ENCODE measurements at regions not wholly inside any gene's neighbourhood (a gene's known extent, or its start where the extent isn't known, plus 50 kb on each side); places are given as distances from the start of the nearest gene placed in this dataset.
A peak's percentile ranks its signal among the peaks of the same experiment; 100 is the strongest.
"Not testable (repeated sequence)": the region's sequence is repeated elsewhere in the genome, so short reads cannot be mapped to it uniquely, and the experiment has no call there.

DNA sequence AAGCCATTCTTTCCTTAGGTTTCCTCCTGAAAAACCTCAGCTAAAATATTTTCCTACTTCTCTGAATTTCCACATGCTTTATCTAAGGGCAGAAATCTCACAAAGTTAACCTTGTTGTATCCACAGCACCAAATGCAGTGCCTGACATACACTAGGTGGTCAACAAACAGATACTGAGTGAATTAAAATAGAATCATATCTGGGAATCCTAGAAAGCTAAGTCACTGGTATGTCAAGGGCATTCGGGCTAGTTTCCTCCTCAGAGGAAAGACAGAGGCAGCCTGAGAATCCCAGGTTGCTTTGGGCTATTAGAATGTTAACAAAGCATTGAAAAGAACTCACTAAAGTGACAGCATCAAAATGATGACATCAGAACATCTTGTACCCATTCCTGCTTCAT, 132.7 kb upstream of the F13A1 start:
- no peak for TF ChIP-seq GLIS3 (CRISPR knock-in tag; IDR thresholded peaks at IDR 0.05)
- no peak for TF ChIP-seq BACH2 (CRISPR knock-in tag; IDR thresholded peaks at IDR 0.05; ENCODE audit: borderline replicate concordance)
- TF ChIP-seq RARB (CRISPR knock-in tag; IDR thresholded peaks at IDR 0.05): no peak
- TF ChIP-seq PPARA (CRISPR knock-in tag; IDR thresholded peaks at IDR 0.05; ENCODE audit: borderline replicate concordance): no peak
- TF ChIP-seq ZFP30 (CRISPR knock-in tag; IDR thresholded peaks at IDR 0.05): no peak
- TF ChIP-seq ZFP3 (CRISPR knock-in tag; IDR thresholded peaks at IDR 0.05): no peak
- no peak for TF ChIP-seq CSRNP3 (CRISPR knock-in tag; IDR thresholded peaks at IDR 0.05)
- TF ChIP-seq, protein P1, sequence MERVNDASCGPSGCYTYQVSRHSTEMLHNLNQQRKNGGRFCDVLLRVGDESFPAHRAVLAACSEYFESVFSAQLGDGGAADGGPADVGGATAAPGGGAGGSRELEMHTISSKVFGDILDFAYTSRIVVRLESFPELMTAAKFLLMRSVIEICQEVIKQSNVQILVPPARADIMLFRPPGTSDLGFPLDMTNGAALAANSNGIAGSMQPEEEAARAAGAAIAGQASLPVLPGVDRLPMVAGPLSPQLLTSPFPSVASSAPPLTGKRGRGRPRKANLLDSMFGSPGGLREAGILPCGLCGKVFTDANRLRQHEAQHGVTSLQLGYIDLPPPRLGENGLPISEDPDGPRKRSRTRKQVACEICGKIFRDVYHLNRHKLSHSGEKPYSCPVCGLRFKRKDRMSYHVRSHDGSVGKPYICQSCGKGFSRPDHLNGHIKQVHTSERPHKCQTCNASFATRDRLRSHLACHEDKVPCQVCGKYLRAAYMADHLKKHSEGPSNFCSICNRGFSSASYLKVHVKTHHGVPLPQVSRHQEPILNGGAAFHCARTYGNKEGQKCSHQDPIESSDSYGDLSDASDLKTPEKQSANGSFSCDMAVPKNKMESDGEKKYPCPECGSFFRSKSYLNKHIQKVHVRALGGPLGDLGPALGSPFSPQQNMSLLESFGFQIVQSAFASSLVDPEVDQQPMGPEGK (CRISPR knock-in tag; IDR thresholded peaks at IDR 0.05; ENCODE audit: borderline replicate concordance): no peak
- no peak for TF ChIP-seq OSR1 (CRISPR knock-in tag; IDR thresholded peaks at IDR 0.05)
- TF ChIP-seq ARNTL (CRISPR knock-in tag; IDR thresholded peaks at IDR 0.05; ENCODE audit: borderline replicate concordance, low read depth): no peak
- no peak for TF ChIP-seq TOX (CRISPR knock-in tag; IDR thresholded peaks at IDR 0.05; ENCODE audit: borderline replicate concordance)
- TF ChIP-seq ZNF8 (CRISPR knock-in tag; IDR thresholded peaks at IDR 0.05): no peak
- no peak for ATAC-seq

DNA sequence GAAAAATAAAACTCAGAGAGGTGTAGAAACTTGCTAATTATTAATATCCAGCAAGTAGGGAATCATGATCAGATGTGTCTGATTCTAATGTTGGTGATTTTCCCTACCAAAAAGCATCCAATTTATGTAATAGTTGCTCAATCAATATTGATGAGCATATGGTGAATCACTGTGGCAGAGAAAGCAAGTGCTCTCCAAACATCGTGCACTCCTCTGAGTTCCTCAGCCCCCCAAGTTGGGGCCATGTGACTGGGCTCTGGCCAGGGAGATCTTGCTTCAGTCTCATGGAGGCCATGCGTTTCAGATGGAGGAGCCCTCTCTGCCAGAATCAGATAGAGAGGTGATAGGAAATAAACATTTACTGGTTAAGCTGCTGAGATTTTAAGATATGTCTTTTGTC, 133.2 kb upstream of the LY86 start:
- TF ChIP-seq CREB5 (CRISPR knock-in tag; IDR thresholded peaks at IDR 0.05; ENCODE audit: low read depth) (no peak), ZFP3 (CRISPR knock-in tag; IDR thresholded peaks at IDR 0.05) (no peak), ARNTL (CRISPR knock-in tag; IDR thresholded peaks at IDR 0.05; ENCODE audit: borderline replicate concordance, low read depth) (no peak)
- no peak for ATAC-seq

DNA sequence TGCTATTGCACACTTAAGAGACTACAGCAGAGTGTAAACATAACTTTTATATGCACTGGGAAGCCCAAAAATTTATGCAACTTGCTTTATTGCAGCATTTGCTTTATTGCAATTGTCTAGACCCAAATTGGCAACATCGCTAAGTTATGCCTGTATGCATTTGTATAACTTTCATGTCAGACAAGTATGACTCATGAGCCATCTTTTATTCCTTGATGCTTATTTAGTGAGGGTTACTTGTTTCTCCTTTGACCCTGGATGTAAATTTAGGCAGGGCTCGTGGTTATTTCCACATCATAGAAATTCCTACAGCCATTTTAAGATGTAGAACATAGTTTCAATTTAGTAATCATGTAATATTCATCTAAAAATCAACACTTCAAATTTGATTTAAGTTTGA, 130.3 kb upstream of the LY86 start:
- TF ChIP-seq ZNF565 (CRISPR knock-in tag; conservative IDR thresholded peaks at IDR 0.05; ENCODE audit: low read depth) (no peak), SNAI2 (CRISPR knock-in tag; IDR thresholded peaks at IDR 0.05) (no peak), GLIS3 (CRISPR knock-in tag; IDR thresholded peaks at IDR 0.05) (no peak), CSRNP3 (CRISPR knock-in tag; IDR thresholded peaks at IDR 0.05) (no peak), ARNTL (CRISPR knock-in tag; IDR thresholded peaks at IDR 0.05; ENCODE audit: borderline replicate concordance, low read depth) (no peak), RARB (CRISPR knock-in tag; IDR thresholded peaks at IDR 0.05) (no peak), ZNF8 (CRISPR knock-in tag; IDR thresholded peaks at IDR 0.05) (no peak)
- TF ChIP-seq, protein P2, sequence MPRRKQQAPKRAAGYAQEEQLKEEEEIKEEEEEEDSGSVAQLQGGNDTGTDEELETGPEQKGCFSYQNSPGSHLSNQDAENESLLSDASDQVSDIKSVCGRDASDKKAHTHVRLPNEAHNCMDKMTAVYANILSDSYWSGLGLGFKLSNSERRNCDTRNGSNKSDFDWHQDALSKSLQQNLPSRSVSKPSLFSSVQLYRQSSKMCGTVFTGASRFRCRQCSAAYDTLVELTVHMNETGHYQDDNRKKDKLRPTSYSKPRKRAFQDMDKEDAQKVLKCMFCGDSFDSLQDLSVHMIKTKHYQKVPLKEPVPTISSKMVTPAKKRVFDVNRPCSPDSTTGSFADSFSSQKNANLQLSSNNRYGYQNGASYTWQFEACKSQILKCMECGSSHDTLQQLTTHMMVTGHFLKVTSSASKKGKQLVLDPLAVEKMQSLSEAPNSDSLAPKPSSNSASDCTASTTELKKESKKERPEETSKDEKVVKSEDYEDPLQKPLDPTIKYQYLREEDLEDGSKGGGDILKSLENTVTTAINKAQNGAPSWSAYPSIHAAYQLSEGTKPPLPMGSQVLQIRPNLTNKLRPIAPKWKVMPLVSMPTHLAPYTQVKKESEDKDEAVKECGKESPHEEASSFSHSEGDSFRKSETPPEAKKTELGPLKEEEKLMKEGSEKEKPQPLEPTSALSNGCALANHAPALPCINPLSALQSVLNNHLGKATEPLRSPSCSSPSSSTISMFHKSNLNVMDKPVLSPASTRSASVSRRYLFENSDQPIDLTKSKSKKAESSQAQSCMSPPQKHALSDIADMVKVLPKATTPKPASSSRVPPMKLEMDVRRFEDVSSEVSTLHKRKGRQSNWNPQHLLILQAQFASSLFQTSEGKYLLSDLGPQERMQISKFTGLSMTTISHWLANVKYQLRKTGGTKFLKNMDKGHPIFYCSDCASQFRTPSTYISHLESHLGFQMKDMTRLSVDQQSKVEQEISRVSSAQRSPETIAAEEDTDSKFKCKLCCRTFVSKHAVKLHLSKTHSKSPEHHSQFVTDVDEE (CRISPR knock-in tag; IDR thresholded peaks at IDR 0.05): no peak
- ATAC-seq: no peak

GRCh38 chr6:6459963-6460362, 128.6 kb upstream of the LY86 start:
- peak; percentile 71; the same call in 1 of the 2 replicates for TF ChIP-seq ZNF8 (CRISPR knock-in tag; IDR thresholded peaks at IDR 0.05)
- not testable (repeated sequence) for ATAC-seq

- ATAC-seq: no peak
- TF ChIP-seq SNAI2 (CRISPR knock-in tag; IDR thresholded peaks at IDR 0.05): no peak
These were observed 128.1 kb upstream of the LY86 start for GRCh38 chr6:6460416-6460815.
